ENCODE measurements at regions not wholly inside any gene's neighbourhood (a gene's known extent, or its start where the extent isn't known, plus 50 kb on each side); places are given as distances from the start of the nearest gene placed in this dataset.

DNA sequence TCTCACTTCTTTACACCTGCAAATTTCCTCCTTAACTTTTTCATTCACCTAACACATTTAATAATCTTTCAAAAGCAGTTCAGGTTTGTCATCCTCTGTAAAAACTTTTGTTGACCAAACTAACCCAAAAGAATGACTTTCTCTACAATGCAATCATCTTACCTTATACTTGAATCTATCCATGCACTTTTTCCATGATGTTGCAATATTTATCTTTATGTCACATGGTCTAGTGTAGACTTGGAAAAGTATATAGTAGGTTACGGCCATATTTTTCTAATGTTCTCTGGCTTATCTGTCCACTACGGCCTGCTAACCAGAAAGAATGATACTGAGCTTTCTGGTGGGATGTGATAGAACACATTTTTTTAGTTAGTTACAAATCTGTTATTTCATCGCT lies 431.0 kb upstream of the SOX9 start:
- Histone ChIP-seq H3K36me3 (ENCODE audit: control insufficient read depth in 2 of 2, extremely low read depth in 1 of 2, insufficient read depth in 2 of 2, low read length in 2 of 2) (no peaks in the 10 kb centered on the region), H3K4me2 (ENCODE audit: insufficient read depth, low read length) (no peak overlapping the region), H3K9me1 (replicated peaks; ENCODE audit: control insufficient read depth, extremely low read depth, insufficient read depth, low read length) (no peaks in the 10 kb centered on the region), H3K9ac (replicated peaks; ENCODE audit: extremely low read depth, insufficient read depth, low read length) (no peak overlapping the region), H2AFZ (ENCODE audit: low read depth, low read length) (no peak overlapping the region), H3K4me1 (ENCODE audit: control insufficient read depth, extremely low read depth, insufficient read depth, low read length) (no peaks in the 10 kb centered on the region), H3K27ac (ENCODE audit: insufficient read depth, low read depth, low read length) (no peak overlapping the region), H3K79me2 (ENCODE audit: control insufficient read depth, insufficient read depth, low read length) (no peaks in the 10 kb centered on the region), H3K9me3 (replicated peaks; ENCODE audit: control insufficient read depth, insufficient read depth, low read length) (peaks cover 3% of the 10 kb centered on the region), H3K4me3 (replicated peaks in 1 of 3; ENCODE audit: insufficient read depth in 1 of 3, low read depth in 1 of 3, low read length in 3 of 3) (no peak overlapping the region), H4K20me1 (replicated peaks; ENCODE audit: control insufficient read depth, extremely low read depth, insufficient read depth, low read length) (no peaks in the 10 kb centered on the region), H3K27me3 (ENCODE audit: control insufficient read depth in 2 of 2, insufficient read depth in 2 of 2, low read length in 2 of 2) (no peaks in the 10 kb centered on the region)
- intact Hi-C loops (cut with micrococcal nuclease) (no loop called here), dilution Hi-C loops (cut with MboI; ENCODE audit: extremely low pct_ligation_motif_present, low sequenced_read_pairs) (no loop called here)
- TF ChIP-seq GATA2 (IDR thresholded peaks at IDR 0.05; ENCODE audit: insufficient read depth, insufficient read length, low read depth, low read length) (no peak), POLR2A (IDR thresholded peaks at IDR 0.05; ENCODE audit: low read depth, low read length) (no peak), FOS (IDR thresholded peaks at IDR 0.05; ENCODE audit: borderline replicate concordance, insufficient read depth, low read length) (no peak), EZH2 (IDR thresholded peaks at IDR 0.05; ENCODE audit: borderline replicate concordance, low read depth, low read length, severe bottlenecking) (no peak), POLR2AphosphoS5 (IDR thresholded peaks at IDR 0.05; ENCODE audit: insufficient read depth, low read depth, low read length) (no peak), JUN (IDR thresholded peaks at IDR 0.05; ENCODE audit: borderline replicate concordance, insufficient read depth, insufficient read length, low read depth) (no peak), MYC (IDR thresholded peaks at IDR 0.05; ENCODE audit: low read depth, low read length) (no peak)
- TF ChIP-seq, protein P1, sequence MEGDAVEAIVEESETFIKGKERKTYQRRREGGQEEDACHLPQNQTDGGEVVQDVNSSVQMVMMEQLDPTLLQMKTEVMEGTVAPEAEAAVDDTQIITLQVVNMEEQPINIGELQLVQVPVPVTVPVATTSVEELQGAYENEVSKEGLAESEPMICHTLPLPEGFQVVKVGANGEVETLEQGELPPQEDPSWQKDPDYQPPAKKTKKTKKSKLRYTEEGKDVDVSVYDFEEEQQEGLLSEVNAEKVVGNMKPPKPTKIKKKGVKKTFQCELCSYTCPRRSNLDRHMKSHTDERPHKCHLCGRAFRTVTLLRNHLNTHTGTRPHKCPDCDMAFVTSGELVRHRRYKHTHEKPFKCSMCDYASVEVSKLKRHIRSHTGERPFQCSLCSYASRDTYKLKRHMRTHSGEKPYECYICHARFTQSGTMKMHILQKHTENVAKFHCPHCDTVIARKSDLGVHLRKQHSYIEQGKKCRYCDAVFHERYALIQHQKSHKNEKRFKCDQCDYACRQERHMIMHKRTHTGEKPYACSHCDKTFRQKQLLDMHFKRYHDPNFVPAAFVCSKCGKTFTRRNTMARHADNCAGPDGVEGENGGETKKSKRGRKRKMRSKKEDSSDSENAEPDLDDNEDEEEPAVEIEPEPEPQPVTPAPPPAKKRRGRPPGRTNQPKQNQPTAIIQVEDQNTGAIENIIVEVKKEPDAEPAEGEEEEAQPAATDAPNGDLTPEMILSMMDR (IDR thresholded peaks at IDR 0.05; ENCODE audit: extremely low read depth in 1 of 2, insufficient read depth in 1 of 2, low read depth in 1 of 2, low read length in 2 of 2) = no peak
- TF ChIP-seq, protein P2, sequence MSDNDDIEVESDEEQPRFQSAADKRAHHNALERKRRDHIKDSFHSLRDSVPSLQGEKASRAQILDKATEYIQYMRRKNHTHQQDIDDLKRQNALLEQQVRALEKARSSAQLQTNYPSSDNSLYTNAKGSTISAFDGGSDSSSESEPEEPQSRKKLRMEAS (IDR thresholded peaks at IDR 0.05; ENCODE audit: insufficient read depth, insufficient read length) = no peak
- ChIA-PET CTCF (no interaction called here), POLR2A (no interaction called here)
- no TSS peak for BruUV-seq (replicated peaks)
- DNase-seq (ENCODE audit: low read depth, low spot score) (no peak), FAIRE-seq (no peak)

All from endothelial cell of umbilical vein (primary cell).